GM23248 (cell line): ENCODE measurements at regions not wholly inside any gene's neighbourhood (a gene's known extent, or its start where the extent isn't known, plus 50 kb on each side); places are given as distances from the start of the nearest gene placed in this dataset.
A peak's percentile ranks its signal among the peaks of the same experiment; 100 is the strongest.

Experiments
- DNase-seq: peaks from one replicate; pipeline ENCODE4 v3.0.0-alpha.2; 2015
- H2AFZ ChIP-seq: fragments of 200-600 bp; sonication (generic); 2 replicates; pipeline ENCODE4 v1.6.1; 2016; ENCODE audit warnings: antibody characterized with exemption
- H3F3A ChIP-seq: fragments of 200-600 bp; sonication (generic); 2 replicates; pipeline ENCODE4 v1.6.1; 2016; ENCODE audit warnings: mild to moderate bottlenecking, antibody characterized with exemption, mixed run types; ENCODE audit not compliant: insufficient read depth
- H3K27ac ChIP-seq: fragments of 200-600 bp; sonication (generic); 2 replicates; pipeline ENCODE4 v1.5.1; 2016; ENCODE audit warnings: mild to moderate bottlenecking
- H3K27me3 ChIP-seq: fragments of 200-600 bp; sonication (generic); replicated peaks from 2 replicates; pipeline ENCODE4 v1.6.1; 2016; ENCODE audit warnings: mild to moderate bottlenecking; ENCODE audit not compliant: insufficient read depth
- H3K36me3 ChIP-seq: fragments of 200-600 bp; sonication (generic); 2 replicates; pipeline ENCODE4 v1.6.1; 2016; ENCODE audit warnings: low read depth, mild to moderate bottlenecking
- H3K4me1 ChIP-seq: fragments of 200-600 bp; sonication (generic); 2 replicates; pipeline ENCODE4 v1.6.1; 2016; ENCODE audit warnings: mild to moderate bottlenecking; ENCODE audit not compliant: insufficient read depth
- H3K4me2 ChIP-seq: fragments of 200-600 bp; sonication (generic); one replicate; pipeline ENCODE4 v1.6.1; 2016; ENCODE audit warnings: mild to moderate bottlenecking; ENCODE audit not compliant: unreplicated experiment
- H3K4me3 ChIP-seq: fragments of 200-600 bp; sonication (generic); 2 replicates; pipeline ENCODE4 v1.5.1; 2016; ENCODE audit warnings: mild to moderate bottlenecking
- H3K79me2 ChIP-seq: fragments of 200-600 bp; sonication (generic); 2 replicates; pipeline ENCODE4 v1.6.1; 2016; ENCODE audit warnings: mild to moderate bottlenecking; ENCODE audit not compliant: insufficient read depth
- H3K9ac ChIP-seq: fragments of 200-600 bp; sonication (generic); 2 replicates; pipeline ENCODE4 v1.6.1; 2016; ENCODE audit warnings: mild to moderate bottlenecking
- H3K9me2 ChIP-seq: fragments of 200-600 bp; sonication (generic); 2 replicates; pipeline ENCODE4 v1.6.1; 2016; ENCODE audit warnings: mixed run types, mild to moderate bottlenecking, moderate library complexity; ENCODE audit not compliant: insufficient read depth
- H3K9me3 ChIP-seq: fragments of 200-600 bp; sonication (generic); one replicate; pipeline ENCODE4 v1.6.1; 2017; ENCODE audit warnings: low read depth
- H4K20me1 ChIP-seq: fragments of 200-600 bp; sonication (generic); 2 replicates; pipeline ENCODE4 v1.6.0; 2016; ENCODE audit not compliant: insufficient read depth
- EZH2 ChIP-seq: fragments of 200-600 bp; sonication (generic); IDR thresholded peaks from 2 replicates; pipeline ENCODE4 v1.6.1; 2018; ENCODE audit warnings: antibody characterized with exemption, mild to moderate bottlenecking; ENCODE audit not compliant: insufficient read depth, poor library complexity, severe bottlenecking
- EZH2phosphoT487 ChIP-seq: fragments of 200-600 bp; sonication (generic); IDR thresholded peaks from 2 replicates; pipeline ENCODE4 v1.6.1; 2018; ENCODE audit warnings: antibody characterized with exemption, moderate library complexity, mild to moderate bottlenecking, low read depth; ENCODE audit not compliant: insufficient read depth
- WGBS, 2 experiments: methylation state at CpG; one replicate each; pipeline ENCODE4 v1.1.6; 2015 to 2017; ENCODE audit warnings: low lambda C conversion rate in 2 of 2, low coverage in 1 of 2; ENCODE audit errors: missing lambda C conversion rate in 2 of 2; 5-methylcytosine and 5-hydroxymethylcytosine counted together
- in situ Hi-C: fragments of 300-500 bp; cut with MboI; formaldehyde crosslinking; loops from 2 replicates; pipeline ENCODE4 v1.15.0; 2020

- H3K9ac ChIP-seq: no peak overlapping the region
- H3K4me1 ChIP-seq: no peaks in the 10 kb centered on the region
- no peaks in the 10 kb centered on the region for H3K36me3 ChIP-seq
- H3K27ac ChIP-seq: no peak overlapping the region
- H3K27me3 ChIP-seq: no peaks in the 10 kb centered on the region
- H4K20me1 ChIP-seq: no peaks in the 10 kb centered on the region
- no peaks in the 10 kb centered on the region for H3K79me2 ChIP-seq
- DNase-seq: no peak
- no peaks in the 10 kb centered on the region for H3F3A ChIP-seq
- 11 to 25% methylated on average over 3 of the region's 3 CpGs for WGBS, 2 experiments
- in situ Hi-C loops: no loop called here
- H3K9me2 ChIP-seq: no peaks in the 10 kb centered on the region
- H2AFZ ChIP-seq: no peak overlapping the region
- TF ChIP-seq EZH2 (no peak), EZH2phosphoT487 (no peak)
- peaks cover 3% of the 10 kb centered on the region for H3K9me3 ChIP-seq
- H3K4me3 ChIP-seq: no peak overlapping the region
- no peak overlapping the region for H3K4me2 ChIP-seq
Observed at GRCh38 chr12:16984484-16984883, 378.5 kb upstream of the LMO3 start.

DNA sequence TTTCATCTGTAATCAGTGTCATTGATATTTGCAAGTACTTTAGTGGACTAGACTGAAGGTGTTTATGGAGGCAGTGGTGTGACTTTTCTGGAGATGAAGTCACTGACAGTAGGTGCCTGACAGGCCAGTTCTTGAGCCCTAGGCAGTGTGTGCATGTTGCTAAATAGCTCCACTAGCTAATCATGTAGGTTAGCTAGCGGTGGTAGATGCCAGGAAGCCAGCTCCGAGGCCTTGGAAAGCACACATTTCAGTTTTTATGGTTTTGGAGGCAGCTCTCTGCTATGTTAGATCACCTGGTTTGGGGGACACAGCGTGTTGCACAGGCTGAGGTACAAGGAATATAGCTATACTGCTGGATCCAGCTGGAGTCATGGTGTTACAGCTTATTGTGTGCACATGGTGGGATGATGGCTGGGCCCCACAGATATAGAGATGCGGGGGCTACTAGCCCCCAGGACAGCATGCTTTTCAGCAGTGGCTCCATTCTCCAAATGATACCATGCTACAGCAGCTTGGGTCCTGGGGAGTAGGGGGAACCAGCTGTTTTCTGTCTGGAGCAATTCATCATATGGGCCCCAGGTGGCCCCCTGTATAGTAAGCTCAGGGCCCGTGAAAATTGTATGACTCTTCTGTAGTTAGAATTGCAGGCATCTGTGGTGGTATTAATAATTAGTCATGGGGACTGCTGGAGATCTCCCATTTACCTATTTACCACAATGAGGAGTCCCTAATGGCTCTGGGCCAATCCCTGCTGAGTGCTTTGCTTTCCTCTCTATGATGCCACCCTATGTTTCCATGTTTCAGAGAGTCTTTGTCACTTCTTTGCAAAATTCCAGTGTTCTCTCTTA, 367.2 kb upstream of the LMO3 start:
- H2AFZ ChIP-seq: no peak overlapping the region
- H3K36me3 ChIP-seq: no peaks in the 10 kb centered on the region
- H4K20me1 ChIP-seq: no peaks in the 10 kb centered on the region
- H3K27me3 ChIP-seq: no peaks in the 10 kb centered on the region
- no peak for DNase-seq
- H3K9me3 ChIP-seq: no peaks in the 10 kb centered on the region
- H3K9me2 ChIP-seq: no peaks in the 10 kb centered on the region
- no peak overlapping the region for H3K4me2 ChIP-seq
- no peak overlapping the region for H3K9ac ChIP-seq
- no peak overlapping the region for H3K4me3 ChIP-seq
- TF ChIP-seq EZH2phosphoT487 (no peak), EZH2 (no peak)
- in situ Hi-C loops: no loop called here
- H3F3A ChIP-seq: no peaks in the 10 kb centered on the region
- no peaks in the 10 kb centered on the region for H3K4me1 ChIP-seq
- H3K79me2 ChIP-seq: no peaks in the 10 kb centered on the region
- WGBS, 2 experiments: 21 to 27% methylated on average over 5 of the region's 5 CpGs
- no peak overlapping the region for H3K27ac ChIP-seq

- Histone ChIP-seq H3K27me3 (no peaks in the 10 kb centered on the region), H3K79me2 (no peaks in the 10 kb centered on the region), H3K27ac (no peak overlapping the region), H3K9me3 (no peaks in the 10 kb centered on the region), H3K4me3 (no peak overlapping the region), H3K36me3 (no peaks in the 10 kb centered on the region), H3K9ac (no peak overlapping the region), H3K4me2 (no peak overlapping the region), H4K20me1 (no peaks in the 10 kb centered on the region), H2AFZ (no peak overlapping the region), H3K9me2 (no peaks in the 10 kb centered on the region), H3K4me1 (no peaks in the 10 kb centered on the region), H3F3A (no peaks in the 10 kb centered on the region)
- 26 to 38% methylated on average over 2 of the region's 2 CpGs for WGBS, 2 experiments
- no peak for DNase-seq
- TF ChIP-seq EZH2phosphoT487 (no peak), EZH2 (no peak)
- in situ Hi-C loops: no loop called here
Observed at GRCh38 chr12:16962889-16963288, 356.9 kb upstream of the LMO3 start.

- Histone ChIP-seq H3K27ac (no peak overlapping the region), H3K4me3 (no peak overlapping the region), H3K4me2 (no peak overlapping the region), H3F3A (no peaks in the 10 kb centered on the region), H3K9ac (no peak overlapping the region), H2AFZ (no peak overlapping the region), H3K9me3 (no peaks in the 10 kb centered on the region), H3K36me3 (no peaks in the 10 kb centered on the region), H3K4me1 (no peaks in the 10 kb centered on the region), H4K20me1 (no peaks in the 10 kb centered on the region), H3K27me3 (no peaks in the 10 kb centered on the region), H3K79me2 (no peaks in the 10 kb centered on the region), H3K9me2 (no peaks in the 10 kb centered on the region)
- in situ Hi-C loops: no loop called here
- peak; percentile 48 for DNase-seq
- WGBS, 2 experiments: 50 to 54% methylated on average over 5 of the region's 5 CpGs
- no peak for TF ChIP-seq EZH2
- TF ChIP-seq EZH2phosphoT487: no peak
Observed at GRCh38 chr12:16955083-16955657, 349.2 kb upstream of the LMO3 start.
